ENCODE measurements at regions not wholly inside any gene's neighbourhood (a gene's known extent, or its start where the extent isn't known, plus 50 kb on each side); places are given as distances from the start of the nearest gene placed in this dataset.

- Histone ChIP-seq H3K4me1 (ENCODE audit: control insufficient read depth in 4 of 4, insufficient read depth in 4 of 4, low read length in 3 of 4) (peaks cover 0 to 2% (median 0%) of the 10 kb centered on the region in 4 donors), H3K9ac (ENCODE audit: low read depth in 1 of 2, low read length in 2 of 2) (no peak overlapping the region), H3K27me3 (ENCODE audit: control insufficient read depth in 4 of 4, insufficient read depth in 4 of 4, low read length in 3 of 4) (no peaks in the 10 kb centered on the region), H3K4me3 (ENCODE audit: low read depth in 1 of 3, low read length in 3 of 3) (no peak overlapping the region), H3K27ac (ENCODE audit: low read depth in 1 of 2, low read length in 2 of 2) (no peak overlapping the region), H3K36me3 (ENCODE audit: control insufficient read depth in 4 of 4, insufficient read depth in 3 of 4, low read depth in 1 of 4, low read length in 3 of 4) (no peaks in the 10 kb centered on the region), H3K9me3 (ENCODE audit: control insufficient read depth in 4 of 4, low read length in 3 of 4) (no peaks in the 10 kb centered on the region)
- 83% methylated on average over 1 of the region's 1 CpG for WGBS
- no peak for DNase-seq (ENCODE audit: low spot score)
- TF ChIP-seq CTCF (IDR thresholded peaks at IDR 0.05; ENCODE audit: low read depth, low read length, missing input control) (no peak), JUND (IDR thresholded peaks at IDR 0.05) (no peak), EGR1 (IDR thresholded peaks at IDR 0.05; ENCODE audit: low read depth in 2 of 2) (no peak), RXRA (IDR thresholded peaks at IDR 0.05) (no peak)
Observed at GRCh38 chr6:84921891-84922290, 157.5 kb upstream of the TBX18 start.

- H3K4me3 ChIP-seq (ENCODE audit: low read depth in 1 of 3, low read length in 3 of 3), result no peak overlapping the region
- H3K27ac ChIP-seq (ENCODE audit: low read depth in 1 of 2, low read length in 2 of 2), result no peak overlapping the region
- H3K9ac ChIP-seq (ENCODE audit: low read depth in 1 of 2, low read length in 2 of 2), result no peak overlapping the region
- H3K9me3 ChIP-seq (ENCODE audit: control insufficient read depth in 4 of 4, low read length in 3 of 4), result no peaks in the 10 kb centered on the region
- TF ChIP-seq FOXA2 (IDR thresholded peaks at IDR 0.05), result no peak
- TF ChIP-seq RXRA (IDR thresholded peaks at IDR 0.05), result no peak
- TF ChIP-seq HNF4G (IDR thresholded peaks at IDR 0.05), result no peak
- no peak for TF ChIP-seq FOXA1 (IDR thresholded peaks at IDR 0.05)
- TF ChIP-seq ZBTB33 (IDR thresholded peaks at IDR 0.05), result no peak
- TF ChIP-seq REST (IDR thresholded peaks at IDR 0.05), result no peak
- TF ChIP-seq EGR1 (IDR thresholded peaks at IDR 0.05; ENCODE audit: low read depth in 2 of 2), result no peak
- TF ChIP-seq HNF4A (conservative IDR thresholded peaks at IDR 0.05), result no peak
- no peak for TF ChIP-seq MAX (IDR thresholded peaks at IDR 0.05)
- TF ChIP-seq NR2F2 (IDR thresholded peaks at IDR 0.05), result no peak
- no peak for TF ChIP-seq RAD21 (IDR thresholded peaks at IDR 0.05)
- no peak for TF ChIP-seq TAF1 (conservative IDR thresholded peaks at IDR 0.05)
- no peak for TF ChIP-seq JUND (IDR thresholded peaks at IDR 0.05)
- TF ChIP-seq ATF3 (IDR thresholded peaks at IDR 0.05), result no peak
- TF ChIP-seq CTCF (IDR thresholded peaks at IDR 0.05; ENCODE audit: low read depth, low read length, missing input control), result no peak
- TF ChIP-seq YY1 (IDR thresholded peaks at IDR 0.05), result no peak
- TF ChIP-seq SP1 (IDR thresholded peaks at IDR 0.05), result no peak
- TF ChIP-seq GABPA (IDR thresholded peaks at IDR 0.05 in 1 of 2, conservative IDR thresholded peaks at IDR 0.05 in 1 of 2), result no peak
- WGBS, result 98% methylated on average over 1 of the region's 1 CpG
- H3K36me3 ChIP-seq (ENCODE audit: control insufficient read depth in 4 of 4, insufficient read depth in 3 of 4, low read depth in 1 of 4, low read length in 3 of 4), result no peaks in the 10 kb centered on the region
- peaks cover 0 to 5% (median 0%) of the 10 kb centered on the region in 4 donors for H3K4me1 ChIP-seq (ENCODE audit: control insufficient read depth in 4 of 4, insufficient read depth in 4 of 4, low read length in 3 of 4)
- no peaks in the 10 kb centered on the region for H3K27me3 ChIP-seq (ENCODE audit: control insufficient read depth in 4 of 4, insufficient read depth in 4 of 4, low read length in 3 of 4)
- no peak for DNase-seq (ENCODE audit: low spot score)
Observed at GRCh38 chr6:84920021-84920420, 155.6 kb upstream of the TBX18 start.
